HepG2 (cell line): ENCODE measurements at regions not wholly inside any gene's neighbourhood (a gene's known extent, or its start where the extent isn't known, plus 50 kb on each side); places are given as distances from the start of the nearest gene placed in this dataset.

Experiments used
- ATAC-seq: fragments of 200-7000 bp; cut with Tn5 transposase; 3 replicates; pipeline ENCODE4 v1.9.1; 2020; ENCODE audit warnings: mild to moderate bottlenecking, moderate library complexity
- BruUV-seq: library from RNA; stranded (reverse); fragments of 400-500 nt; replicated peaks from 2 replicates; lab custom pipeline; 2021; lab: Mats Ljungman, UMichigan
- CTCF ChIA-PET: fragments of 300-600 bp; formaldehyde crosslinking; extraction: SDS; loops from one replicate; lab custom pipeline; 2021; ENCODE audit warnings: low total read pairs, inconsistent platforms, low intra/inter-chr PET ratio; lab: Yijun Ruan, JAX
- POLR2A ChIA-PET: fragments of 350-600 bp; sonication (Branson Sonifier 250); formaldehyde crosslinking; loops from one replicate; lab custom pipeline; 2020; ENCODE audit warnings: antibody characterized with exemption, inconsistent platforms; lab: Yijun Ruan, JAX
- DNase-seq: peaks from one replicate; pipeline ENCODE4 v3.0.0-alpha.2; 2015; ENCODE audit warnings: low spot score
- FAIRE-seq: peaks from 3 replicates; lab custom pipeline; 2011; peaks lifted over from hg19 to GRCh38; lab: Jason Lieb, UNC
- H2AFZ ChIP-seq: one replicate; pipeline ENCODE4 v1.6.1; 2011; ENCODE audit warnings: low read length, inconsistent platforms
- H3K27ac ChIP-seq: fragments of 300-600 bp; 3 replicates; pipeline ENCODE4 v1.8.0; 2011; ENCODE audit warnings: mixed run types, mild to moderate bottlenecking, mixed read lengths, low read length, inconsistent platforms; ENCODE audit not compliant: insufficient read depth; ENCODE audit errors: extremely low read length
- H3K27me3 ChIP-seq, 2 experiments: fragments of 200-600 bp in 1 of 2; 2 replicates in 1 of 2; 3 replicates in 1 of 2; pipeline versions ENCODE4 v1.6.0 to v1.8.0; 2011; ENCODE audit warnings: low read length in 2 of 2, mild to moderate bottlenecking in 2 of 2, moderate library complexity in 2 of 2, inconsistent platforms in 1 of 2; ENCODE audit not compliant: insufficient read depth in 2 of 2, control insufficient read depth in 1 of 2
- H3K36me3 ChIP-seq, 2 experiments: fragments of 200-600 bp in 1 of 2; replicated peaks in 1 of 2; 2 replicates in 1 of 2; 3 replicates in 1 of 2; pipeline versions ENCODE4 v1.5.1 to v1.8.0; 2011; ENCODE audit warnings: low read length in 2 of 2, inconsistent platforms in 1 of 2; ENCODE audit not compliant: insufficient read depth in 2 of 2, control insufficient read depth in 1 of 2
- H3K4me1 ChIP-seq: 2 replicates; pipeline ENCODE4 v1.5.1; 2012; ENCODE audit warnings: low read length, inconsistent platforms; ENCODE audit not compliant: insufficient read depth
- H3K4me2 ChIP-seq: 2 replicates; pipeline ENCODE4 v1.6.0; 2011; ENCODE audit warnings: low read depth, low read length, inconsistent platforms
- H3K4me3 ChIP-seq, 3 experiments: fragments of 200-600 bp in 1 of 3; sonication (generic), shearing (Covaris generic) in 1 of 3; replicated peaks in 1 of 3; 2 replicates each; pipeline ENCODE4 v1.5.1; 2011 to 2016; ENCODE audit warnings: low read length in 3 of 3, inconsistent platforms in 2 of 3, low read depth in 2 of 3, mild to moderate bottlenecking in 2 of 3, control low read depth in 1 of 3, mixed read lengths in 1 of 3; ENCODE audit not compliant: insufficient read depth in 1 of 3
- H3K79me2 ChIP-seq: one replicate; pipeline ENCODE4 v1.6.1; 2011; ENCODE audit warnings: low read length, inconsistent platforms; ENCODE audit not compliant: insufficient read depth
- H3K9ac ChIP-seq: 2 replicates; pipeline ENCODE4 v1.6.0; 2011; ENCODE audit warnings: mild to moderate bottlenecking, low read depth, low read length, inconsistent platforms; ENCODE audit not compliant: insufficient read depth
- H3K9me3 ChIP-seq: 2 replicates; pipeline ENCODE4 v1.5.1; 2012; ENCODE audit warnings: mild to moderate bottlenecking, low read length
- H4K20me1 ChIP-seq: 2 replicates; pipeline ENCODE4 v1.6.0; 2011; ENCODE audit warnings: inconsistent platforms, mild to moderate bottlenecking, low read length, moderate library complexity; ENCODE audit not compliant: insufficient read depth
- ATF7 ChIP-seq, 2 experiments: fragments of 450-650 bp in 1 of 2; sonication (generic) in 1 of 2; formaldehyde crosslinking in 1 of 2; IDR thresholded peaks; 2 replicates each; pipeline versions ENCODE4 v1.4.0 to v1.6.1; 2016 to 2020; ENCODE audit warnings: antibody characterized with exemption in 1 of 2, mild to moderate bottlenecking in 1 of 2, missing genetic modification reagents in 1 of 2
- CREB3 ChIP-seq: sonication (generic); formaldehyde crosslinking; IDR thresholded peaks from 2 replicates; pipeline ENCODE4 v1.5.0; 2020; ENCODE audit warnings: missing genetic modification reagents
- CSRNP1 ChIP-seq: sonication (generic); formaldehyde crosslinking; IDR thresholded peaks from 2 replicates; pipeline ENCODE4 v1.8.1; 2023; ENCODE audit warnings: mild to moderate bottlenecking, missing genetic modification reagents
- CSRNP2 ChIP-seq: sonication (generic); formaldehyde crosslinking; conservative IDR thresholded peaks from 2 replicates; pipeline ENCODE4 v1.8.0; 2022; ENCODE audit warnings: low read depth, missing genetic modification reagents
- IKZF4 ChIP-seq: sonication (generic); formaldehyde crosslinking; IDR thresholded peaks from 2 replicates; pipeline ENCODE4 v1.5.1; 2020; ENCODE audit warnings: borderline replicate concordance, mild to moderate bottlenecking, low read depth, missing genetic modification reagents; ENCODE audit errors: not compliant biosample characterization
- MAFF ChIP-seq: IDR thresholded peaks from 2 replicates; pipeline ENCODE4 v1.6.1; 2011; ENCODE audit warnings: low read depth, low read length, improper control_type of control experiment
- MIXL1 ChIP-seq: IDR thresholded peaks from 2 replicates; pipeline ENCODE4 v1.6.1; 2016
- NRL ChIP-seq: sonication (generic); formaldehyde crosslinking; IDR thresholded peaks from 2 replicates; pipeline ENCODE4 v1.5.0; 2020; ENCODE audit warnings: missing genetic modification reagents, mild to moderate bottlenecking, moderate library complexity, borderline replicate concordance
- POLR2AphosphoS2 ChIP-seq: IDR thresholded peaks from 2 replicates; pipeline ENCODE4 v1.6.1; 2011; ENCODE audit warnings: low read depth, low read length, improper control_type of control experiment
- ZFP36L1 ChIP-seq: sonication (generic); formaldehyde crosslinking; IDR thresholded peaks from 2 replicates; pipeline ENCODE4 v1.8.0; 2022; ENCODE audit warnings: mild to moderate bottlenecking, missing genetic modification reagents, moderate library complexity
- ZNF138 ChIP-seq: sonication (generic); formaldehyde crosslinking; IDR thresholded peaks from 2 replicates; pipeline ENCODE4 v1.5.0; 2020; ENCODE audit warnings: mild to moderate bottlenecking, low read depth, missing genetic modification reagents
- ZNF253 ChIP-seq: sonication (generic); formaldehyde crosslinking; IDR thresholded peaks from 2 replicates; pipeline ENCODE4 v1.8.0; 2022; ENCODE audit warnings: mild to moderate bottlenecking, missing genetic modification reagents, borderline replicate concordance
- ZNF430 ChIP-seq: sonication (generic); formaldehyde crosslinking; IDR thresholded peaks from 2 replicates; pipeline ENCODE4 v1.9.0; 2021; ENCODE audit warnings: mild to moderate bottlenecking, missing genetic modification reagents
- ZNF556 ChIP-seq: sonication (generic); formaldehyde crosslinking; IDR thresholded peaks from 2 replicates; pipeline ENCODE4 v1.4.0; 2020; ENCODE audit warnings: mild to moderate bottlenecking, missing genetic modification reagents, borderline replicate concordance
- ZSCAN25 ChIP-seq: sonication (generic); formaldehyde crosslinking; IDR thresholded peaks from 2 replicates; pipeline ENCODE4 v1.8.0; 2022; ENCODE audit warnings: mild to moderate bottlenecking, missing genetic modification reagents
- WGBS: methylation state at CpG from one replicate; pipeline ENCODE4 v1.1.6; 2017; ENCODE audit warnings: low lambda C conversion rate; 5-methylcytosine and 5-hydroxymethylcytosine counted together
- in situ Hi-C: cut with HindIII; loops from 2 replicates; pipeline ENCODE4 v1.10.0; 2017; ENCODE audit warnings: low pct_unique_long_range_greater_than_20kb; ENCODE audit not compliant: extremely low pct_ligation_motif_present
- intact Hi-C: fragments of 100-400 bp; cut with micrococcal nuclease; formaldehyde crosslinking; loops from one replicate; pipeline ENCODE4 v1.10.0; 2022; ENCODE audit not compliant: unreplicated experiment

- TF ChIP-seq CREB3 (CRISPR knock-in tag) (no peak), ZNF253 (CRISPR knock-in tag) (no peak), ZSCAN25 (CRISPR knock-in tag) (no peak), CSRNP1 (CRISPR knock-in tag) (no peak), NRL (CRISPR knock-in tag) (no peak), ZNF556 (CRISPR knock-in tag) (no peak), CSRNP2 (CRISPR knock-in tag) (no peak), POLR2AphosphoS2 (no peak), IKZF4 (CRISPR knock-in tag) (no peak), MAFF (no peak), ATF7 (IDR thresholded peaks at IDR 0.05) (no peak), ATF7 (CRISPR knock-in tag; IDR thresholded peaks at IDR 0.05) (no peak), ZNF430 (CRISPR knock-in tag) (no peak), ZFP36L1 (CRISPR knock-in tag) (no peak), ZNF138 (CRISPR knock-in tag) (no peak), MIXL1 (no peak)
- CTCF ChIA-PET = no interaction called here
- no peak overlapping the region for H3K4me2 ChIP-seq
- intact Hi-C loops = no loop called here
- H3K27me3 ChIP-seq = no peaks in the 10 kb centered on the region; a peak in 1 of 5 replicates
- no peak overlapping the region for H3K4me3 ChIP-seq
- no peak overlapping the region for H3K27ac ChIP-seq
- no peak for ATAC-seq
- no peaks in the 10 kb centered on the region for H4K20me1 ChIP-seq
- in situ Hi-C loops = no loop called here
- POLR2A ChIA-PET = no interaction called here
- no peak for FAIRE-seq
- H3K79me2 ChIP-seq = no peaks in the 10 kb centered on the region
- no peaks in the 10 kb centered on the region for H3K4me1 ChIP-seq
- BruUV-seq = no TSS peak
- no peak for DNase-seq
- H3K36me3 ChIP-seq = no peaks in the 10 kb centered on the region
- WGBS = 48% methylated on average over 4 of the region's 4 CpGs
- H3K9me3 ChIP-seq = no peaks in the 10 kb centered on the region
- no peak overlapping the region for H2AFZ ChIP-seq
- no peak overlapping the region for H3K9ac ChIP-seq
Measured at GRCh38 chr3:74384159-74384558, 230.3 kb downstream of the CNTN3 start.
